Dermis blood vessel endothelial cell (primary cell): ENCODE measurements at regions not wholly inside any gene's neighbourhood (a gene's known extent, or its start where the extent isn't known, plus 50 kb on each side); places are given as distances from the start of the nearest gene placed in this dataset.
A peak's percentile ranks its signal among the peaks of the same experiment; 100 is the strongest.
"Not testable (repeated sequence)": the region's sequence is repeated elsewhere in the genome, so short reads cannot be mapped to it uniquely, and the experiment has no call there.

Experiments
- DNase-seq: peaks from one replicate; pipeline ENCODE4 v3.0.0; 2010

- DNase-seq, result no peak
These were observed 1108.1 kb upstream of the LRRTM1 start for GRCh38 chr2:81412681-81413080.

DNA sequence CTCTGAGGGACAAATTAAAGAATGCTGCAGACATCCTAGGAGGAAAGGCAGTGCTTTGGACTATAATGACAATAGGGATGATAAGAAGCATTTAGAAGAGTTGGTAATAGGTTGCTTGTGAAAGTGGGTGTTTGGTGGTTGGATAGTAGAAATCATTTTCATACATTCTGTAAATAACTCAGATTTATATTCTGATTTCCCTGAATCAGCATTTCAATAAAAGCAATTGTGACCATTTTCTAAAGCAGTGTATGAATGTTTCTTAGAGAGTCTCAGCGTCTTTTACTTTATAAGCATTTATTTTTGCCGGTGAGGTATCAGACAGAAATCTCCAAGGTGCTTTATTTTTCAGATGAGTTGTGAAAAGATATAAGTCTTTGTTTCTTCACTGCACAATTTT lies 1099.0 kb upstream of the LRRTM1 start:
- no peak for DNase-seq

- no peak for DNase-seq
These were observed 1092.0 kb upstream of the LRRTM1 start for GRCh38 chr2:81396417-81397019.

- DNase-seq, result no peak
These were observed 1091.2 kb upstream of the LRRTM1 start for GRCh38 chr2:81395746-81396145.

DNA sequence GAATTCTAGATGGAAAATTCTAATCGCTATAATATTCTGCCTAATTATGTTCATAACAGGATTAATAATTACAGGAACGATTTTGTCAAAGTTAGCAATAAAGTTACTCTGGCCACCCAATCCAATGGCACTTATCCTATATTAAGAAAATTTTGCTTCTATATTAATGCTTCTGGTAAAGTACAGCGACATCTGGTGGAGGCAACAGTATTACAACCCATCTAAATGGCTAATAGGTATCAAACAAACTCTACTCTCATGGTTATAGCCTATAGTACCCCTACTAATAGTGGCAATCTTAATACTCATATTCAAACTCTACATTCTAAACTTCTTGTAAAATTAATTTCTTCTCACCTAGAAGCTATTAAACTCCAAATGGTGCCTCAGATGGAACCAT lies 1084.7 kb upstream of the LRRTM1 start:
- DNase-seq, result no peak

GRCh38 chr2:81363800-81364199 lies 1059.2 kb upstream of the LRRTM1 start:
- DNase-seq, result no peak

GRCh38 chr2:81362468-81362867 lies 1057.9 kb upstream of the LRRTM1 start:
- not testable (repeated sequence) for DNase-seq

- no peak for DNase-seq
These were observed 1050.9 kb upstream of the LRRTM1 start for GRCh38 chr2:81355436-81355835.

DNA sequence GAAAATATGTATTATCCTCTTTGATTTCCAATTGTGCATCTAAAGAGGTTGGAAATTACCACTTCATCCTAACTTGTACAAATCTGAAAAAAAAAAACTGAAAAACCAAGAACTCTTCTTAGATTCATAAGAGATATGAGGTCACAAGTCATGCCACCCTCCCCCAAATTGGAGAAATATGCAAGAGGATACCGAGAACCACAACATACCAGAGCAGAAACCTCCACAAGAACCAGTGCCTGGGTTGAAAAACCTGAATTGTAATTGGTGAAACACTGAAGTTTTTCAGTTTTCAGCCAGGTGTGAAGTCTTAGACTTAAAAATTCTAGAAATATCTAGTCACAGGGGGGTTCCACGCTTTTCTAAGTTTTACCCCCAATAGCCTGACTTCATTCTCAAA lies 1029.5 kb upstream of the LRRTM1 start:
- DNase-seq, result no peak

DNA sequence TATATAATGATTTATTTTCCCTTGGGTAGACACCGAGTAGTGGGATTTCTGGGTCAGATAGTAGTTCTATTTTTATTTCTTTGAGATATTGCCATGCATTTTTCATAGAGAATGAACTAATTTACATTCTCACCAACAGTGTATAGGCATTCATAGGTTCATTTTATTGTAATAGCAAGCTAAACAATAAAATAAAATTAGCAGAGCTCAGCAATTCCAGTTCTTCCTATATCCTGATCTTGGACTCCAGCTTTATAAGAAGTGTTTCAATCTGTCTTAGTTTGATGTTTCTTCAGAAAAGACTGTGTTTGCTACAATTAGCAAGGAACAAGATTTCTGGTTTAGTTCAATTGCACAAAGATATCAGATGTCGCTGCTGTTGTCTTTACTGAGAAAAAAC lies 1024.4 kb upstream of the LRRTM1 start:
- DNase-seq, result no peak

GRCh38 chr2:81327911-81328310 lies 1023.4 kb upstream of the LRRTM1 start:
- no peak for DNase-seq

DNA sequence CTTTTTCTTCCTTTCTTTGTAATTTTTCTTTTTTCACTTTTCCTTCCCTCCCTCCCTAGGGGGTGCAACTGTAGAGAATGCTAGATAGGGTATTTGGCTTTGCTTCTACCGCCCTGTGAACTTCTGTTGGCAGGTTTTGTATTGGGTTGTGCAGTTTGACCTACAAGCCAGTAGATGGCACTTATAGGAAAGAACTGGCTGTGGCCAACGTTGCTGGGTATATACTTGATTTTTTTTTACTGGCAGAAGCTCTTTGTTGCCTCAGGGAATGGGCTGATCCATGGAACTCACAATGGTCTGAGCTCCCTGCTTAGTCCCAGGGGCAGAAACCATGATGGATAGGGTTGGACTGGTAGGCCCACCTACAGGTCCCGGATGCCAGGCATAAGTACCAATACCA lies 1019.5 kb upstream of the LRRTM1 start:
- DNase-seq, result peak; percentile 3

DNA sequence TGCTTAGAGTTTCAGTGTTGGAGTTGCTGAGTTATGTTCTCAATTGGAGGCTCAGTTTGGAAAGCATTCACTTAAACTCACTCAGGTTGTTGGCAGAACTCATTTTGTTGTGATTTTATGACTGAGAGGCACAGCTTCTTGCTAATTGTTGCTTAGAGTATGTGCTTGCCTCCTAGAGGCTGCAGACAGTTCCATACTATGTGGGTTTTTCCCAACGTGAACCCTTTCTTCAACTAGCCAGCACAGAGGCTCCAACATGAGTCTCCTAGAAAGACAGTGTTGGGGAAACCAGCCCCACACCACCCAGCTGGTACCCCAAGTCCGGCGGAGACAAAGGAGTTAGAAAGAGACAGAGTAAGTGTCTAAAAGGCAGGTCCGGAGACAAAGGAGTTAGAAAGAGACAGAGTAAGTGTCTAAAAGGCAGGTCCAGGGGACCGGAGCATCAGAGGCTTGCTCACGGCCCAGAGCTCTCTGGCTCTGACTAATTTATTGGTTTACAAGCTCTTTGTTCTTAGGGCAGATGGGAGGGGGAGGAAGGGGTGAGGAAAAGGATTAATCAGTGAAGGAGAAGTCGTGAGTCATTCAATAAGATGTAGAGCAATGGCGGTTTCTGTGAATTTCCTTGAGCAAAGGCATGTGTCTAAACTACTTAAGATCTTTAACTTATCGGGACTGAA lies 999.7 kb upstream of the LRRTM1 start:
- no peak for DNase-seq

DNA sequence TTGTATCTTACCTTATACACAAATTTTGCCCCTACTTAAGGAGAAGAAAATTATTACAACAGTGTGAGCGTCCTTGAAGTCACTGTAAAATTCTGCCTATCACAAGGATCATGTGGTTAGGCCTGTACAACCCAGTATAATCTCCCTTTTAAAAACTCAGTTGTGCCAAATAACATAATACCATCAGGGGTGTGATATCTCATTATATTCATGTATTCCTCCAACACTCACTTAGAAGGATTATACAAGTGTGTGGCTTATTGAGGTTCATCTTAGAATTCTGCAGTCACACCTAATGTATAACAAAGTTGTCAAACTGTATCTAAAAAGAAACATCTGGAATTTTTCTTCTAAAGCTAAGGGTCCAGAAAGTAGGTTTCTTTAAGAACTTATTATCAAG lies 998.8 kb upstream of the LRRTM1 start:
- DNase-seq, result no peak

GRCh38 chr2:81299841-81300240 lies 995.3 kb upstream of the LRRTM1 start:
- DNase-seq, result no peak

DNA sequence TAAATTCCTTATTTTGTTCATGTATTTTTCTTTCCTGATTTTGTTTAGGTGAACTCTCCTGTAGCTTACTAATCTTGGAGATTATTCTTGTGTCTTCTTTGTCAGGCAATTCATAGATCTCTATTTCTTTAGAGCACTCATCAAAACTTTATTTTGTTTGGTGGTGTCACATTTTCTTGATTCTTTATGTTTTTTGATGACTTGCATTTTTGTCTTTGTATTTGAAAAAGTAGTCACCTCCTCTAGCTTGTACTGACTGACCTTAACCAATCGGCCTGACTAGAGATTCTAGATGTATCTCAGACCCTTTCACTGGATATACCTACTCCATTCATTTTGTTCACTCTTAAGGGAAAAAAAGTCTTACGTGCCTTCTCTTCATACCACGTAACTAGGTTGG lies 986.3 kb upstream of the LRRTM1 start:
- DNase-seq, result no peak

DNA sequence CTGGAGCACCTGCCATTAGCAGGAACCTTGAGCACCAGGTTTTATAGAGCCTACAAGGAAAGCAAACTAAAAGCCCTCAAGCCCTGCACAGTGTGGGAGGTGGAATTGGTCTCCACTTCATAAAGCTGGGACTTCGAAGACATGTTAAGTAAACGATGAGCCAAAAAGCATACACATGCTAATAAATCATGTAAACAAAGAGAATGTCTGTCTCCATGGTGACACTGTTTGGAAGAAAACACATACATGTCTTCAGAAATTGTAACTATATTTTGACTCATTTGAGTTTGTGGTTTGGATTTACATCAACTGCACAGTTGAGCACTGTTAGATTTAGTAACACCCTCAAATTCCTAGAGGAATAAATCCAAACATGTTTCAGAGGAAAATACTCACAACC lies 978.5 kb upstream of the LRRTM1 start:
- no peak for DNase-seq

- DNase-seq, result no peak
These were observed 977.7 kb upstream of the LRRTM1 start for GRCh38 chr2:81282151-81282769.

GRCh38 chr2:81276595-81276994 lies 972.0 kb upstream of the LRRTM1 start:
- no peak for DNase-seq

- no peak for DNase-seq
These were observed 961.6 kb upstream of the LRRTM1 start for GRCh38 chr2:81266106-81266505.

DNA sequence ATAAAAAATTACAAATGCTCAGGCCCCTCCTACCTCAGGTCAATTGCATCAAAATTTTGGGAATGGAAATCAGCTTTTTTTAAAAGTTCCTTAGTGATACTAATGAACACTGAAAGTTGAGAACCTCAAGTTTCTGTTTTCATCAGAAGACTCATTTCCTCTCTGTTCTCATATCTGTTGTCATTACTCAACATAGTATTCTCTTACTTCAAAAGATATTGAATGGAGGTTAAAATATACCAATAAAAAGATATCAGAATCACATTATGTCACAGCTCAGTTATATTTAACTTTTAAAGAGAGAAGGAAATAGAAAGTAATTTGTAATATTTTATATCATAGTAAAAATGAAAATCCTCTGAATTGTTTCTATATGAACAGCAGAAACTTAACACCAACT lies 959.4 kb upstream of the LRRTM1 start:
- no peak for DNase-seq

- DNase-seq, result no peak
These were observed 955.8 kb upstream of the LRRTM1 start for GRCh38 chr2:81260320-81260719.

- DNase-seq, result no peak
These were observed 945.7 kb upstream of the LRRTM1 start for GRCh38 chr2:81250270-81250669.

DNA sequence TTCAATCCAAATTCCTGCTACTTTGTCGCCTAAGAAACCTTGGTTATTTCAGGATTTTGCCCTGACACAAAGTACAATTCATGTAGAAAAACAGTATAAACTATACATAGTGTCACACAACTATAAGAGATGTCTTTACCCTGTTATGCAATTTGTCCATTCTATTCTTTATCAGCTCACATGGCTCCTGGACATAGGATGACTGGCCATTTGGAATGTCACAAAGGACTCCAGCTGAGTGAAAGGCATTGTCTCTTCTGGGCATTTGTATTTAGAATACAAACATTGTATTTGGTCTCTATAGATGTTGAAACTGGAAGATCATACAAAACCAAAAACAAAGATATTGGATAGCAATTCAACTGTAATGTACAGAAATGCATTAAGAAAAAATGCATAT lies 944.6 kb upstream of the LRRTM1 start:
- DNase-seq, result no peak

DNA sequence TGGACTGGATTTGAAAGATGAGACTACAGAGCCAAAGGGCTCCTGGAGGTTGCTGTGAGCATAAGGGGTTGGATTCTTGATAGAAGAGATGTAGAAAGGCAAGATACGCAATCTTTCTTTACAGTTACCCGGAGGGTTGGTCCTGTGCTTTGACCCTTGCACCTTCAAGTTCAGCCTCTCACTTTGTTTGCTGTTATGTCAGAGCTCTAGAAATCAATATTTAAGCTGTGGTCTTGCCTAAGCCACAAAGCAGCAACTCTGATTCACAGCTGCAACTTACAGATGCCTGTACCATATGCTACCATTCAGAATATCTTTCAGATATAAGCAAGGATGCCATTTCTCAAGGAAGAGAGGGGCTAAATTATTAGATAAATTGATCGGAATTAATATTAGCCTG lies 943.1 kb upstream of the LRRTM1 start:
- DNase-seq, result no peak
